ENCODE measurements at regions not wholly inside any gene's neighbourhood (a gene's known extent, or its start where the extent isn't known, plus 50 kb on each side); places are given as distances from the start of the nearest gene placed in this dataset.

GRCh38 chr10:52836816-52837215, 64.2 kb upstream of the MBL2 start:
- H3K27me3 ChIP-seq (ENCODE audit: insufficient read depth, low read depth) = no peaks in the 10 kb centered on the region
- H2AFZ ChIP-seq (ENCODE audit: low read depth) = no peak overlapping the region
- no peaks in the 10 kb centered on the region for H3K79me2 ChIP-seq (ENCODE audit: insufficient read depth, low read depth)
- H3K9ac ChIP-seq = no peak overlapping the region
- H3K4me3 ChIP-seq (IDR thresholded peaks at IDR 0.05; ENCODE audit: insufficient read depth, low read depth, low read length) = no peak overlapping the region
- no peaks in the 10 kb centered on the region for H3K4me1 ChIP-seq (ENCODE audit: low read depth, poor library complexity, severe bottlenecking)
- H3K4me2 ChIP-seq = no peak overlapping the region
- H4K20me1 ChIP-seq (ENCODE audit: insufficient read depth) = no peaks in the 10 kb centered on the region
- H3K36me3 ChIP-seq (ENCODE audit: insufficient read depth) = no peaks in the 10 kb centered on the region
- no peak for TF ChIP-seq CTCF (conservative IDR thresholded peaks at IDR 0.05; ENCODE audit: low read depth, low read length)
- no peak overlapping the region for H3K27ac ChIP-seq

Data from KMS-11 (cell line).